ENCODE measurements at regions not wholly inside any gene's neighbourhood (a gene's known extent, or its start where the extent isn't known, plus 50 kb on each side); places are given as distances from the start of the nearest gene placed in this dataset.

DNA sequence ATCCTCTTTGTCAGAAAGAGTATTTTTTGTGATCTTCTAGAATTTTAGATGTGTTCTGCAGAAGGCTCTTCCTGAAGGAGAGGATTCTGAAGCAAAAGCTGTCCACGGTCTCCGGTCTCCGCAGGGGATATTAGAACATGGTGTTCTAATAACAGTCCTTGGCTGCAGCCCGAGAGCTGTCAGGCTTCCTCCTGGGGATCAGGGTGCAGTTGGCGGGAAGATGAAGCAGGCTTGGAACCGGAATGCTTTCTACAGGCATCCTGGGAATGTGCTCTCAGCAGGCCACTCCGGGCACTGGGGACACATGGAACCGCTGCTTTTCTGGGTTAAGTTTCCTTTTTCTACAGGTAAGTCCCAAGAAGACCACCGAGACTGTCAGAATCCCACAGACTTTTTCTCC is 118.6 kb upstream of the PARD3 start:
- no peak for DNase-seq
- no peak for TF ChIP-seq CTCF (IDR thresholded peaks at IDR 0.05; ENCODE audit: low read depth, low read length, missing control alignments)
- no peak overlapping the region for H3K4me3 ChIP-seq (ENCODE audit: low read depth, low read length)
- no peak overlapping the region for H3K27ac ChIP-seq
- in situ Hi-C loops (cut with HindIII; ENCODE audit: low pct_ligation_motif_present, low sequenced_read_pairs) = no loop called here
- no peaks in the 10 kb centered on the region for H3K27me3 ChIP-seq (replicated peaks)
- H3K36me3 ChIP-seq (replicated peaks) = no peaks in the 10 kb centered on the region

GRCh38 chr10:34932235-34932634 is 117.1 kb upstream of the PARD3 start:
- no peak for TF ChIP-seq CTCF (IDR thresholded peaks at IDR 0.05; ENCODE audit: low read depth, low read length, missing control alignments)
- in situ Hi-C loops (cut with HindIII; ENCODE audit: low pct_ligation_motif_present, low sequenced_read_pairs) = no loop called here

GRCh38 chr10:34931216-34931615 is 116.1 kb upstream of the PARD3 start:
- no peak overlapping the region for H3K4me3 ChIP-seq (ENCODE audit: low read depth, low read length)
- H3K36me3 ChIP-seq (replicated peaks) = no peaks in the 10 kb centered on the region
- TF ChIP-seq CTCF (IDR thresholded peaks at IDR 0.05; ENCODE audit: low read depth, low read length, missing control alignments) = no peak
- H3K27ac ChIP-seq = no peak overlapping the region
- in situ Hi-C loops (cut with HindIII; ENCODE audit: low pct_ligation_motif_present, low sequenced_read_pairs) = no loop called here
- DNase-seq = no peak
- no peaks in the 10 kb centered on the region for H3K27me3 ChIP-seq (replicated peaks)

More at GRCh38 chr10:34932235-34932634, 117.1 kb upstream of the PARD3 start:
- no peak for DNase-seq
- H3K27me3 ChIP-seq (replicated peaks) = no peaks in the 10 kb centered on the region
- H3K36me3 ChIP-seq (replicated peaks) = no peaks in the 10 kb centered on the region
- H3K4me3 ChIP-seq (ENCODE audit: low read depth, low read length) = no peak overlapping the region
- H3K27ac ChIP-seq = no peak overlapping the region

GRCh38 chr10:34922138-34922537 is 107.0 kb upstream of the PARD3 start:
- no peak for TF ChIP-seq CTCF (IDR thresholded peaks at IDR 0.05; ENCODE audit: low read depth, low read length, missing control alignments)
- H3K36me3 ChIP-seq (replicated peaks) = no peaks in the 10 kb centered on the region
- no peak overlapping the region for H3K27ac ChIP-seq
- no peak overlapping the region for H3K4me3 ChIP-seq (ENCODE audit: low read depth, low read length)
- in situ Hi-C loops (cut with HindIII; ENCODE audit: low pct_ligation_motif_present, low sequenced_read_pairs) = no loop called here
- DNase-seq = no peak
- no peaks in the 10 kb centered on the region for H3K27me3 ChIP-seq (replicated peaks)

- no peaks in the 10 kb centered on the region for H3K36me3 ChIP-seq (replicated peaks)
- no peak overlapping the region for H3K27ac ChIP-seq
- TF ChIP-seq CTCF (IDR thresholded peaks at IDR 0.05; ENCODE audit: low read depth, low read length, missing control alignments) = no peak
- no peak overlapping the region for H3K4me3 ChIP-seq (ENCODE audit: low read depth, low read length)
- no peak for DNase-seq
- no peaks in the 10 kb centered on the region for H3K27me3 ChIP-seq (replicated peaks)
- in situ Hi-C loops (cut with HindIII; ENCODE audit: low pct_ligation_motif_present, low sequenced_read_pairs) = no loop called here
Observed at GRCh38 chr10:34920578-34920977, 105.5 kb upstream of the PARD3 start.

DNA sequence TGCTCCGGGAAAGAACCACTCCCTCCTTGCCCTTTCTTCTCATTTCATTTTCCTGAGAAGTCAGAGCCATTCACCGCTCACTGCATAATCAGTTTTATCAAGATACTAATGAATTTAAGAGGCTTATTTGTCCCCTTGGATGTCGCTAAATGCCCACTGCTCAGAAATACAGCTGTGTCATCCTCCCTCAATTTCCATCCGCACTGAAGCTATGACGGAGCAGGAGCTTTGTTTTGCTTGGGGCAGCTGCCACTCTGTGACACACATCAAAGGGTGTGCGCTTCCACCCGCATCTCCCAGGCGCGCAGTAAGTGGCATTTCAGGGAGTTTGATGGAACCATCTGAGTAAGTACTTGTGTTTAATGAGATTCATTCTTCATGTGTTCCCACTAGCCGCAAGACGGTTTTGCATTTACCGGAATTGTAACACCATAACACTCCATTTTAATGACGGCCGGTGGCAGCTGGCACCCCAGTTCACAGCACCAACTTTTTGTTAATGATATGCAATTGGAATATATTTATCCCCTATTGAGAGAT is 103.8 kb upstream of the PARD3 start:
- Histone ChIP-seq H3K4me3 (ENCODE audit: low read depth, low read length) (no peak overlapping the region), H3K27ac (no peak overlapping the region), H3K36me3 (replicated peaks) (no peaks in the 10 kb centered on the region), H3K27me3 (replicated peaks) (no peaks in the 10 kb centered on the region)
- DNase-seq = no peak
- in situ Hi-C loops (cut with HindIII; ENCODE audit: low pct_ligation_motif_present, low sequenced_read_pairs) = no loop called here
- TF ChIP-seq CTCF (IDR thresholded peaks at IDR 0.05; ENCODE audit: low read depth, low read length, missing control alignments) = no peak
